DOHH2 (cell line): ENCODE measurements at regions not wholly inside any gene's neighbourhood (a gene's known extent, or its start where the extent isn't known, plus 50 kb on each side); places are given as distances from the start of the nearest gene placed in this dataset.

ENCODE experiments used
- CTCF ChIP-seq: fragments of 200-600 bp; sonication (generic); IDR thresholded peaks from one replicate; pipeline ENCODE4 v1.5.1; 2014; ENCODE audit warnings: antibody characterized with exemption, mild to moderate bottlenecking, low read depth, low read length; ENCODE audit not compliant: poor library complexity, severe bottlenecking
- EZH2phosphoT487 ChIP-seq: fragments of 200-600 bp; sonication (generic); IDR thresholded peaks from 2 replicates; pipeline ENCODE4 v1.6.1; 2017; ENCODE audit warnings: borderline replicate concordance, mild to moderate bottlenecking, antibody characterized with exemption, low read length, moderate library complexity, mixed read lengths

DNA sequence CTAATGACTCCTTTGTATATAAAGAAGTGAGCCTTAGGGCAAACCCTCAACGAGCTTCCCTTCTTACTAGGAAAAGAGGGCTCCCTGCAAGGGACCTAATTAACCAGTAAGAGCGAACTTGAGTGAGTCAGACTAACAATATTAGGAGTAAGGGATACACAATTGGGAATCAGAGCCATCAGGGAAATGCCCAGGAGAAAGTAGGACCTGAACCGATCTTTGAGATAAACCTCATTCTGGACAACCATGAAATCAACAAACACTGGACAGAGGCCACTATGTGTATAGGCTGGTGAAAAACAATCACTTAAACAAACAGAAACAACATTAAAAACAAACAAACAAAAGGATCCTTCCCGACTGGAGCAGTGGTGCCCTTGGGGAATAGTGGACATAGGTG lies 120.8 kb downstream of the EDN1 start:
- TF ChIP-seq CTCF: no peak
- no peak for TF ChIP-seq EZH2phosphoT487
